Kidney glomerular epithelial cell (primary cell): ENCODE measurements at regions not wholly inside any gene's neighbourhood (a gene's known extent, or its start where the extent isn't known, plus 50 kb on each side); places are given as distances from the start of the nearest gene placed in this dataset.
"Not testable (repeated sequence)": the region's sequence is repeated elsewhere in the genome, so short reads cannot be mapped to it uniquely, and the experiment has no call there.

Experiments used
- DNase-seq: peaks from one replicate; lab custom pipeline; 2025; lab: John Stamatoyannopoulos, UW

DNA sequence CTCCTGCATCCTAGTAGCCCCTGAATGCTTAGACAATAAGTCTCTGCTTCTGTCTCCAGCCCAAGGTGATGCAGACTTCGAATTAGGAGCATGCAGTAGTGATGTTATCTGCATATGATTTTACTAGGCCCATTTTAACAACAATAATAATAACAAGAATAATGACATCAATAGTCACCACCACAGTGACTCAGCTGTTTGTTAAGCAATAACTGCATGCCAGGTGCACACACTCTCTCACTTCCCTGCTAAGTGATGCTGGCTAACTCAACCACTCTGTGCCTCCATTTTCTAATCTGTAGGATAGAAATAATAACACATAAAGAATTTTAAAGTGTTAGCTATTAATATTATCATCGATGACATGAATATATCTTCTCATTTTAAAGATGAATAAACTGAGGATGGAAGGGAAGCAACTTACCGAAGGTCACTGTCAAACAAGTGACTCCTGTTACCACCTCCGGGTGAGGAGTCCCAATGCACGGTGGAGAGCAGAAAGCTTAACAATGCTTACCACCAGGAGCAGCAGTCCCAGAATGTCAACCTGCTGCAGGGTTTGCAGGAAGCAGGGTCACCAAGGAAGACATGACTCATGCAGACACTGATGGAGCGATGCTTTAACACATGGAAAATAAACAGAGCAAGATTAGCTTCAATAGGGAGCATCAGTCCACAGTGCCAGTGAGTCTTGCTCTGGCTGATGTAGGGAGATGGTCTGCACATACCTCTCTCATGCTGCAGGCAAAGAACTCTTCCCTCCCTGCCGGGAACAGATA is 290.2 kb downstream of the SPATA17 start:
- no peak for DNase-seq

DNA sequence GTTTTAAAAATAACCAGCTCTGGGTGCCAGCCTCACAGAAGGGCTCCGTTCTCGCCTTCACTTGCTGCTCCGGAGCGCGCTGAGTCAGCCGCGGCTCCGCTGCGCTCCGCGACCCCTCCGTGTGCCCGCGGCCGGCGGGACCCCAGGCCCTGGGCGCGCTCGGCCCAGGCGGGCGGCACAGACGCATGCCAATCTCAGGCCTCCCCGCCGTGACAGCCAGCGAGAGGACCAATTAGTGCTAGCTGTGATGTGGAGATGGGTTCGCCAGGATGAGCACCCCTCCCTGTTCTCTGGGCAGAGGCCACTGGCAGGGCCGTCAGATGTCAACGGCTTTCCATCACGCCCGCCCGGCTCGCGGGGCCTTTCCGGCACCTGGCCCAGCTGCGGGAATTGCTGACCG is 293.8 kb downstream of the SPATA17 start:
- DNase-seq, result no peak

DNA sequence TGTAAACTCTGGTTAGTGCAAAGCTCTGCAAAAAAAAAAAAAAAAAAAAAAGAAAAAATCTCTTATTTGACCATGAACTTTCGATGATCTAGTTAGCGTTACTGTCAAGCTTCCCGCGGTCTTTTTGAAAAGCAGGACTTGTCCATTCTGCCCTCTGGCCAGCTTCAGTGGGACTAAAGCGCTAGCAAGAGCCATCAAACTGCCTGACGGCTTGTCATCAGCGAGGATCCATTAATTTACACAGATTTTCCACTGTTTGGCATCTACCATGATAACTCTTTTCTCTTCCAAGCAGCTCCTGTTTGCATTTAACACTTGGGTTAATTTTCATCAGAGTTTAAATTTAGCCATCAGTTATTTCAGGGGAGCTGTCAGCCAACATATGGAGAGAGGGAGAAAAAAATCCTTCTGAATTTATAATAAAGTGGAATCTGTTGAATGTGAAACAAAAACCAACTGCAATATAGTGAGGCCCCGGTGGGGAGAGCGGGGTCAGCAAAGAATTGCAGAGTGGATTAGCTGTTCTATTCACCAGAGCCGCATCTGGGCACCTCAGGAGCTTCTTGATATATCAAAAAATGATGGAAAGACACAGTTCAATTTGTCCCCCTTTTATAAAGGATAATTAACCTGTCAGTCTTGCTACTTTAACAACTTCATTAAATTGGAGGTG is 298.2 kb downstream of the SPATA17 start:
- DNase-seq, result no peak

DNA sequence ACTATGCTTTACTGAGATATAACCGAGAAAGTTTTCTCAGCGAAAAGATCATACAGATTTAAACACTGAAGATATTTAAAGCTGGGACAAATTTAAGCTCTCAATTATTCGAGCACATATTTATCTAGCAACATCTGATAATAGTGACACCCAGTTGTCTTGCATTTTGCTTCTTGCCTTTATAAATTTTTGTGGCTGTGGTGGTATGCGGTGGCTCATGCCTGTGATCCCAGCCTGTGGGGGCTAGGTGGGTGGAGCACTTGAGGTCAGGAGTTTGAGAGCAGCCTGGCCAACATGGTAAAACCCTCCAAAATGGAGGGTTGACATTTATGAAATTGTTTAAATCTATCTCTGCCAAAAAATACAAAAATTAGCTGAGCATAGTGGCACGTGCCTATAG is 312.2 kb downstream of the SPATA17 start:
- DNase-seq, result no peak

DNA sequence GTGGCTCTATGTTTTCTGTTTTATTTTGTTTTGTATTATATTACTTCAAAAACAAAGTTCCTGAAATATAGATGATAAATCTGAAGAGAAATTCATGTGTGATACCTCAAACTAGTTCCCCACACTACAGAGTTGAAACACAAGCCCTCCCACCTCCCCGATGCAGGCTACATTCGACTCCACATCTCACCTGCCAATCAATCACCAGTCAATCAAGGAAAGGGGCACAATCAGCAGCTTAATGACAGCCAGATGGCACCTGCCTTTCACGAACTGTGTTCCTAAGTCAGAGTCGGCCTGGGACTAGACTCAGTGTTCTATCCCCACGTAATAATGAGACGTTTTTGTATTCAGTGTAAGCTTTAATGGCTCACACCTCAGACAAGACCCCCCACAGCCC is 313.4 kb downstream of the SPATA17 start:
- DNase-seq, result no peak

DNA sequence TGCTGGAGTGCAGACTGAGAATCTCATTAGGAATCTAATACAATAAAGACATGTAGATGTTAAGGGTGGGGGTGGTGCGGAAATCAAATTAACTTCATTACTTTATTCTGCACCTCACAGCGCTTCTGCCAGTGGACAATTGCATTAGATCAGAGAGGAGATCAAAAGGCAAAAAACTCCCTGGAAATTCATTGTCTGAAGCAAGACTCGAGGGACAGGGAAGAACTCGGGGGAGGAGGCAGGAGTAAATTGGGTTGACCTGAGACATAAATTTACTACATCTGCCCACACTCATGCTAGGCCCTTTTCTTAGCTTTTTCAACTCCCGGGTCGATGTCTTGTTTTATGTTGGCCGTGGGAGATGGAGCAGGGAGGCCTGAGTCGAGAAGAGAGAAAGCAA is 315.4 kb downstream of the SPATA17 start:
- DNase-seq, result no peak

DNA sequence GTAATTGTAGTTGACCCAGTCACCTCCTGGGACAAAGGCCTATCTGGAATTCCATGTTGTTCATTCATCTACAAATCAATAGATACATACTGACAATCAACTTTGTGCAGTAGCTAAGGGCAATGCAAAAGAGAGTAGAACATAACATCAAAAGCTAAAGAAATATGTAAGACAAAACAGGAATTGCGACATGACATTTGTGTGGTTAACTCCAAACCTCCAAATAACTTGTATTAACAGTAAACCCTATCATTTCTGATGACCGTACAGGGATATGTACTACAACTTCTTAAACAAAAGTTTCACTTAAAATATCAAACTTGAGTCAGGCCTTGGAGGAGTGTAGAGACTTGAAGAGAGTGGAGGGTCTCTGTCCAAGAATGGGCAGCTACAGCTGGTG is 317.6 kb downstream of the SPATA17 start:
- no peak for DNase-seq

DNA sequence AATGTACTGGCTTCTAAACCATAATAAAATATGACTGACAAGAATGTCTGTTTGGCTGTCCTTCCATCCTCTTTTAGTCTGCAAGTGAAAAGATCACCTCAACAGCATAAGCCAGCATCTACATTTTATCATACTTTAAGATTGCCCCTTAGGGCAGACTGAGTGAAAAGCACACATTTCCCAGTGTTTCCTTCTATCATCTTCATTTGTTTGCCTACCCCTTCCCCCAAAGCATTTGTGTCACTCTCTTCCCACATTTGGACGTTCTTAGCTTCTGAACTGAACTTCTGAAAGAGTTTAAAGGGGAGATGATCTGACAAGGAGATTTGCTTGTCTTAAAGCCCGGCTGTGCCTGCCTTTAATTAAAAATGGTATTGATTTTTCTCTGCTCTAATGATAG is 322.2 kb downstream of the SPATA17 start:
- no peak for DNase-seq

DNA sequence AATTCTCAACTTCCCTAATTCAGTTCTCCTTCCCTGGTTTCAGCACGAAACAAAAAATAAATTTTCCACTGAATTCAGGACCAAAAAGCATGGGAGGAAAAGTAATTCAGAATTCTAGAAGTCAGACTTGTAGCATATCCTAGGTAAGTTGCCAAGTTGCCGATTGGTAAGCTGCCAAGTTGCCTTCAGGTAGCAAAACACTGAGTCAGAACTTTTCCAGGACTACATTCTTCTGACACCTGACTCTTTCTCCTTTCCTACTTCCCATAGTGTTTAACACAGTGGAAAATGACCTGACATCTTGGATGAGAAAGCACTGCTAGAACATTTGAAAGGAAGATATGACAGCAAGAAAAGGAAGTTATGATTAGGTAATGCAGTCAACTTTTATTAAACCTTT is 322.8 kb downstream of the SPATA17 start:
- no peak for DNase-seq

DNA sequence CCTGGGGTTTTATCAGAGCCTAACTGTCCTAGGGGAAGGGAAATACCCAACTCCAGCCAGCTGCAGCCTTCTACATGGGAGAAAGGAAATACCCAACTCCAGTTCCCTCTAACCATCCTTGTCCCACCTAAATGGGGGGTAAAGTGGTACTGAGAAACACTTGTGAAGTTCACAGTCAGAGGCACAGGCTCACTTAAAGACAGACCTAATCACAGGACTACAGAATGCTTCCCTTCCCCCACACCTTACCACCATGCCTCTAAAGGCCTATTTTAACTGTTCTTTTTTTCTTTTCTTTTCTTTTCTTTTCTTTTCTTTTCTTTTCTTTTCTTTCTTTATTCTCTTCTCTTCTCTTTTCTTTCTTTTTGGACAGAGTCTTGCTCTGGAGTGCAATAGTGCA is 324.6 kb downstream of the SPATA17 start:
- no peak for DNase-seq

DNA sequence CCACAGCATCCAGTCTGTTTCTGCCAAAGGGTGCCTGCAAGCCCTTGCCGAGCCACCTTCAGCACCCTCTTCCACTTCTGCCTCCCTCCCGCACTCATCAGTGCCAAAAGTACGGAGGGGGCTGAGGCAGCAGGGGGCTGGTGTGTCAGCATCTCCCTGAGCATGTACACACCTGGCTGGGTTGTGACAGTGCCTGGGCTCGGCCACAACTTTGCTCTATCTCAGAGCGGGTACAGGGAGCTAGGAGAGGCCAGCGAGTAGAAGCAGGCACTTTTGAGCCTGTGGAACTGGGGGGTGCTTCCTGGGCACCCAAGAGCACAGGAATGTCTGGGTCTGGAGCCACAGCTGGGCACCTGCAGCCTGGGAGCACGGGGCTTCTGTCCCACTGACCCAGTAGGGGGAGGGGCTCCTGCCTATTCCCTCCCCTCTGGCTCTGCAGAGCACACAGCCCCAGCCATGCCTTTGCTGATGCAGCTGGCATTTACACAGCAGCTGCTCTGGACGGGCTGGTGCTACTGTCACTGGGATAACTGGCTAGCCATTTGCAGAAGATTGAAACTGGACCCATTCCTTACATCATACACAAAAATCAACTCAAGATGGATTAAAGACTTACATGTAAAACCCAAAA is 319.8 kb upstream of the RRP15 start:
- no peak for DNase-seq

DNA sequence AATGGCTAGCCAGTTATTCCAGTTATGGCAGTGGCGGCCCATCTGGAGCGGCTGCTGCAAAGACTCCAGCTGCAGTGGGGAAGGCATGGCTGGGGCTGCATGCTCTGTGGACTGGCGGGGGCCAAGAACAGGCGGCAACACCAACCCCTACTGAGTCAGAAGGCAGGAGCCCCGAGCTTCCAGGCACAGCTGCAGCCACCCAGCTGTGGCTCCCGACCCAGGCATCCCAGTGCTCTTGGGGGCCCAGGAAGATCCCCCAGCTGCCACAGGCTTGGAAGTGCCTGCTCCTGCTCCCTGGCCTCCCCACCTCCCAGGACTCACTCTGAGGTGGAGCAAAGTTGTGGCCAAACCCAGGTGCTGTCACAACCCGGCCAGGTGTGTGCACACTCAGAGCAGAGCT is 317.0 kb upstream of the RRP15 start:
- no peak for DNase-seq

DNA sequence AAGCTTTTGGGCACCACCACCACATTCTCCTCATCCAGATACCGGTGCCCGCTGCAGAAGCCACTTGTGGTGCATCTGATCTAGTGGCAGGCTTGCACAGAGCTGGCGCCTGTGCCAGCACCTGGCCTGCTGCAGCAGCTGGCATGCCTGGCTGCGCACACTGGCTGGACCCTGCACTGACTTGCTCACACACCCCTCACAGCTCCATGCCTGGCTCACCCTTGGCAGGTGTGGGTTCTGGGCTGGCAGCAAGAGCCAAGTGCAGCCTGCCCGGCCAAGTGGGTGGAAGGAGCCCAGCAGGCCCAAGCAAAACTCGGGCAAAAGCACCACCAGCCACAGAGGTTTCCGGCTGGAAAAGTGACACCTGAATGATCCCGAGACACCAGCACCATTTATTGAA is 315.7 kb upstream of the RRP15 start:
- DNase-seq, result no peak

DNA sequence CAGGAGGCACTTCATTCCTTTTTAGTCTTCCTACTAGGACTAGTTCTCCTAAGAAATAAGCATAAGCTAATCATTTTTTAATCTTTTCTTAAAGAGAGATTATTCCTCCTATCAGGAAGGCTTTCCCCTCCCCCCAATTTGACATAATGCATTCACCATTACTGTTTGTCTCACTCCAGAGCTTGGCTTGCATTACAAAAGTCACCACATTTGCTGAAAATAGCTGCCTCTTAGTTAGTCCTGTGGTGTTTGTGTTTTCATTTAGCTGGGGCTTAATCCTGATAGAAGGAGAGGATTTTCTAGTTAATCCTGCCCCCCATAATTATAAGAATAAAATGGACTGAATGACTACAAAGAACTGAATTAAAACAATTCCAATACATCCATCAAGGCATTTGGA is 307.1 kb upstream of the RRP15 start:
- DNase-seq, result no peak

DNA sequence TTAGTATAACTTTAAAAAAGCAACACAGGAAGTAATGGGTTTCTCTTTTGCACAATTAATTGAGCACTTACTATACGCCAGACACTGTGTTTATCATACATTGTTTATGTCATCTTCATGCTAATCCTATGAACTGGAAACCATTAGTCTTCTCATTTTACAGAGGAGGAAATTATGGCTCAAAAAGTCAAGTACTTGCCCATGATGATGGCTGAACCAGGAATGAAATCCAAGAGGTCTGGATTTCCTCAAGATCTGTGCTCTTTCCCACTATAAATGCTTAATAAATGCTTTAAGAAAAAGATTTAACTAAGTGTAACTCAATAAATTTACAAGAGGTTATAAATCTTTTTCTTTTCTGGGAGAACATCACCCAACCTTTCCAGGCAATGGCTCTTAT is 303.7 kb upstream of the RRP15 start:
- DNase-seq, result no peak

DNA sequence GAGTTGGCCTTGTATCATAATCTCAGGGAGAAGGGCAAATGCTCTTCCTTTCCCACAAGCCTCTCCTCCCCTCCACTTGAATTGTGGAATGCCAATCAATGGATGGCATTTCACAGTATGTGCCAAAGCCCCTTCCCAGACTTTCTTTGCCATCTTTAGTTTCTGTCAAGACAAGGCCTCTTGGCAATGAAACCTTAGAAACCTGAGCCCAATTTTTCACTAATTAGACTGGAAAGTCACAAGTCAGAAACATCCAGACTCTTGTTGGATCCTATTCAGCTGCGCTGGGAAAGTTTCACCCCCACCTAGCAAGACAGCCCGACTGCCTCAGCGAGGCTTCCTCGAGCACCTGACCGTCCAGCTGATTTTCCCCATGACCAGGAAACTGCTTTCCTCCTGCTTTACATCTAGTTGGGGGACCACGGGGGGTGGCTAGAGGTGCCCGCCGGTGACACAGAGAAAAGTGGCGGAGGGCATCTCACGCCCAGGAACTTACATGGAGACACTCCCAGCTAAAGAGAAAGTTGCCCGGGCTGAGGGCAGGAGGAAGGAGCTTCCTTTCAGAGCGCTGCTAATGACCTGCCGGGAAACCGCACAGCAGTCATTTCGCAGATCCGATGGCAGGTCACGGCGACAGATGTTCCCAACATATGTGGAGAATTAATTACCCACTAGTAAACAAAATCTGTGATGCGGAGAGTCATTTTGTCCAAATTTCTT is 302.6 kb upstream of the RRP15 start:
- DNase-seq, result no peak

DNA sequence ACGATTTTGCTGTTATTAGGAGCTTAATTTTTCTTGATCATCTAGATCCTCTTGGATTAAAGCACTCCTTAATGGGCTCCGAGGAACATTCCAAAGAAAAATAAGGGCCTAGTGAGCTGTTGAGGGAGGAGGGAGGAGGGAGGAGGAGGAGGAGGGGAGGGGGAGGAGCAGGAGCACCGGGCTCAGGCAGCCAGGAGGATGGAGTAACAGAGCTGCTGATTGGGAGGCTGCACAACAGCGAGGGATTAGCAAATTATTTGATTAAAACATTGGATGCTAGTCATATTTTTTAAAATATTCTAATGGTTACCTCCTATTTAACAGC is 302.1 kb upstream of the RRP15 start:
- no peak for DNase-seq

DNA sequence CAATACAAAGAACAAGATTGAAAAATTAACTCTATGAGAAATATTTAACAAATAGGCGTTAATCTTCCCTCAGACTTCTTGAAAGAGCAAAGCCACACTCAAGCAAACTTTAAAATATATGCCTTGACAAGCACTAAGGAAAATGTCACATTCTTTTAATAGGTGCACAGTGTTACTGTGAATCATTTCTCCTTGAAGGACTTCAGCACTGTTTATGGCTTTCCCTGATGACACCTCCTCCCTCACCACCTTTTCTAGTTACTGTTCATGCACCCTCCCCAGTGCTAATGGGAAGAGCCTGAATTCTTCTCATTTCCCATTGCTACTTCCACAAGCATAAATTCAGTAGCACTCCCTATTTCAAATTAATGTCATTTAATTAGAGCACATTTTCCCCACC is 299.5 kb upstream of the RRP15 start:
- no peak for DNase-seq

DNA sequence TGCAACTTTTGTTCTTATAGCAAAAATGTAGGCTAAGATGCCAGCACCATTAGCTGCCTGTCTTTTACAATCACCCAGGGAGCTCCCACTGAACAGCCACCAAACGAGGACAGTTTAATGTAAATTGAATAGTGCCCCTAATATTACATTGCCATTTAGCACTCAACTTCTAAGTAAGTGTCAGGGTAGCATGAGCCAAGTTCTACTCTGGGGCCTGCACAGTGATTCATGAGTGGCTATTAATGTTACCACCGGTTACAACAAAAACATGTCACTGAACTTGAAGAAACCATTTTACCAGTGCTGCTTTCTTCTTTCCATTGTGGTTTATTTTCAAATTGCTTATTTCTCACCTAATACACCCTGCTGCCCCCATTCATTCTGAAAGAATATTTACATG is 295.6 kb upstream of the RRP15 start:
- no peak for DNase-seq

DNA sequence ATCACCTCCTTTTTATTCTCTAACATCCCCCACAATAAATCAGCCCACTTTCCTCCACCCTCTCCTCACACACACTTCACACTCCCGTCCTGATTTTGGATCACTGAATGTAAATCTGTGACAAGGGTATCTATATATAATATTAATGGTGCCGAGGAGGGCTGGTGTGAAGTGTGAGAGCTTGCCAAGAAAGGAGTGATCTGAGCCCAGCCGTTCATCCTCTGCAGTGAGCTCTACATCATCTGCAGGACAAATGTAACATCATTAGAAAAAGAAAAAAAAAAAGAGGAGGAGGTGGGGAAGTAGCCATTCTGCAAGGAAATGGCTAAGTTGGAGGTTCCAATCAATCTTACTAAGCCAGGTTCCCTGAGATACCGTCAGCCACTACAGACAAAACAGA is 291.7 kb upstream of the RRP15 start:
- DNase-seq, result no peak

DNA sequence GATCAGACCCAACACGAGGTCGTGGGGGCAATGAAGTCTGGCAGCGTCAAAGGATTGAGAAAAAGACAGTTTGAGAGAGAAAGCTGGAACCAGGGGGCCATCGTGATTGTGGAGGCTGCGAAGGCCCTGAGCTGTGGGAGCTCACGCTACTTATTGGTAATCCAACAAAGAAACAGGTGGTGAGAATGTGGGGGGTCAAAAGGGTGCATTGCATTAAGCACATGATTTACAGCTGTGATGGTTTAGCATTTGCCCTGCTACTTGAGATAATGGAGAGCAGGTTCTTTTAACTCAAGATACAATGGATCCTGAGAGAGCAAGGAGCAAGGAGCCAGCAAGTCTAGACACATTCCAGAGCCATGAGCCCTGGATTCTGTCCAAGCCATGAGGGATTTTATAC is 276.8 kb upstream of the RRP15 start:
- not testable (repeated sequence) for DNase-seq

DNA sequence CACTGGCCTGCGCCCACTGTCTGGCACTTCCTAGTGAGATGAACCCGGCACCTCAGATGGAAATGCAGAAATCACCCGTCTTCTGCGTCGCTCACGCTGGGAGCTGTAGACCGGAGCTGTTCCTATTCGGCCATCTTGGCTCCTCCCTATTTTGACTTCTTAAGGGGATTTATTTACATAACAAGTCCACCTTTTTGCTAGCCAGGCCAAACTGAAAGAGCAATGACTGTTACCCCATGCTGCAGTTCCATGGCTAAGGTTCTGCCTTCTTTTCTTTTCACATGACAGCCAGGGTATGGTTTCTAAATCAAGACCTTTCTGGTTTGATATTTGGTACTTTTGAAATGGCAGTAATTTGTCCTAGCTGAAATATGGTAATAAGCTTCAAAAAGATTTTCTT is 270.0 kb upstream of the RRP15 start:
- not testable (repeated sequence) for DNase-seq

DNA sequence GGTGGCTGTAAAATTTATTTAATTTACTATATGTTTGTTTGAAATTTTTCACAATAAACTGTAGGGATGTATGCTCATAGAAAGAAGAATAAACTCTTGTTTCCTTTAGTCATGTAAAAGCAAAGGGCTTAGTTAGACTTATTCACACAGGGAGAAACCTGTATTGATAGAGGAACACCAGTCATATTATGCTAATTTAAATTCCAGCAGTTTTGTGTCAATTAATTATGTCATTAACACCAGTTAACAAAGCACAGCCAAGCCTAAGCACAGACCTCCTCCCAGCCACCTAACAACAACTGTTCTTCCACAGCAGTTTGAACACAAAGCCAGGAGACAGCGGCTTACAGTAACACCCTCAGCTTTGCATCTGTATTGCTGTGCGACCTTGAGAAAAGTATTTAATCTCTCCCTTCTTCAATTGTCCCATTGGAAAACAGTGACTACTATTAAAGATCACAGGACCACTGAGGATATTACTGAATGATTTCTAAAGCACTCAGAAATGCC is 260.8 kb upstream of the RRP15 start:
- no peak for DNase-seq
